ENCODE measurements at regions not wholly inside any gene's neighbourhood (a gene's known extent, or its start where the extent isn't known, plus 50 kb on each side); places are given as distances from the start of the nearest gene placed in this dataset.

DNA sequence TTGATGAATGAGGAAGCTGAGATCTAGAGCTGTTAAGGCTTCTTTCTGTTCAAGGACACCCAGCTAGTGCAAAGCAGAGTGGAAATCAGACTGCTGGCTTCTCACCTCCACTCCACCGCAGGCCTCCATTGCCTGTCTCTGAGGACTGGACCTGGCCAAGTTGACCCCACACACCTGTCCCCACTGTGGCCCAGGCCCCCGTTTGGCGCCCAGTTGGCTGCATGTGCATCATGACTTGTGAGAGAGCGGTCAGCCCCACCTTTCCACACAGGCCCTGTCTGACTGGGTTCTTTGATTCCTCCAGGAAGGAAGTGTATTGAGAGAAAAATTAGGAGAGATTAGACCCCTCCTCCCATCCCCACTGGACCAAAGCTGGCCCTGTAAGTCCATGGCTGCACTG, 206.3 kb upstream of the TLE3 start:
- no peaks in the 10 kb centered on the region for H4K20me1 ChIP-seq (ENCODE audit: control insufficient read depth, insufficient read depth, insufficient read length)
- no CpG with 5 or more reads among the region's 4 CpGs for WGBS (ENCODE audit: extremely low coverage, insufficient read length, low lambda C conversion rate)
- H3K56ac ChIP-seq (ENCODE audit: insufficient read length, low read depth, low read length), result no peak overlapping the region
- no peaks in the 10 kb centered on the region for H3K79me1 ChIP-seq (ENCODE audit: insufficient read depth, low read depth, low read length, poor library complexity, severe bottlenecking)
- H3K14ac ChIP-seq (ENCODE audit: insufficient read depth, low read length), result no peak overlapping the region
- no peak overlapping the region for H3K4me2 ChIP-seq (ENCODE audit: insufficient read depth, insufficient read length, low read length)
- H3K9me3 Mint-ChIP-seq, result no peaks in the 10 kb centered on the region
- H3K4me1 Mint-ChIP-seq, result peaks cover 8 to 10% of the 10 kb centered on the region in 2 experiments
- no peaks in the 10 kb centered on the region for H3K79me2 ChIP-seq (ENCODE audit: insufficient read depth, low read length)
- no peak overlapping the region for H3K18ac ChIP-seq (ENCODE audit: insufficient read length, low read depth, low read length)
- H3K9me3 ChIP-seq (ENCODE audit: control insufficient read depth, low read depth, low read length), result no peaks in the 10 kb centered on the region
- no peak overlapping the region for H2AFZ ChIP-seq (ENCODE audit: low read length)
- H3K4me3 Mint-ChIP-seq, result no peak overlapping the region
- H2BK20ac ChIP-seq (ENCODE audit: low read depth, low read length, poor library complexity, severe bottlenecking), result no peak overlapping the region
- H2BK120ac ChIP-seq (ENCODE audit: low read depth, low read length, poor library complexity, severe bottlenecking), result no peak overlapping the region
- no peak overlapping the region for H2BK5ac ChIP-seq (ENCODE audit: insufficient read length, low read length)
- H3K23me2 ChIP-seq (ENCODE audit: insufficient read length, low read depth, low read length, poor library complexity, severe bottlenecking), result no peaks in the 10 kb centered on the region
- H3K27me3 ChIP-seq (ENCODE audit: insufficient read depth, low read length), result no peaks in the 10 kb centered on the region
- no peak overlapping the region for H3K27ac ChIP-seq (ENCODE audit: insufficient read length, low read depth, low read length)
- H4K8ac ChIP-seq (replicated peaks; ENCODE audit: insufficient read length, low read depth, low read length), result no peak overlapping the region
- no peak overlapping the region for H3K23ac ChIP-seq (ENCODE audit: insufficient read length, low read depth, low read length)
- H2BK15ac ChIP-seq (ENCODE audit: low read depth, low read length), result no peak overlapping the region
- no peaks in the 10 kb centered on the region for H3K4me1 ChIP-seq (ENCODE audit: insufficient read depth, low read length)
- H2AK5ac ChIP-seq (ENCODE audit: insufficient read length, low read length), result no peak overlapping the region
- no peak overlapping the region for H3T11ph ChIP-seq (ENCODE audit: low read length)
- no peak overlapping the region for H4K91ac ChIP-seq (ENCODE audit: insufficient read length, low read depth, low read length)
- no peak for DNase-seq
- H2BK12ac ChIP-seq (ENCODE audit: insufficient read length, low read depth, low read length), result no peak overlapping the region
- H3K27ac Mint-ChIP-seq, result no peak overlapping the region
- no peak overlapping the region for H4K5ac ChIP-seq (ENCODE audit: insufficient read length, low read depth, low read length)
- no peak overlapping the region for H3K4ac ChIP-seq (ENCODE audit: low read depth, low read length)
- H3K36me3 Mint-ChIP-seq (ENCODE audit: insufficient read depth in 1 of 3, low read depth in 3 of 3), result no peaks in the 10 kb centered on the region
- TF ChIP-seq, protein P1, sequence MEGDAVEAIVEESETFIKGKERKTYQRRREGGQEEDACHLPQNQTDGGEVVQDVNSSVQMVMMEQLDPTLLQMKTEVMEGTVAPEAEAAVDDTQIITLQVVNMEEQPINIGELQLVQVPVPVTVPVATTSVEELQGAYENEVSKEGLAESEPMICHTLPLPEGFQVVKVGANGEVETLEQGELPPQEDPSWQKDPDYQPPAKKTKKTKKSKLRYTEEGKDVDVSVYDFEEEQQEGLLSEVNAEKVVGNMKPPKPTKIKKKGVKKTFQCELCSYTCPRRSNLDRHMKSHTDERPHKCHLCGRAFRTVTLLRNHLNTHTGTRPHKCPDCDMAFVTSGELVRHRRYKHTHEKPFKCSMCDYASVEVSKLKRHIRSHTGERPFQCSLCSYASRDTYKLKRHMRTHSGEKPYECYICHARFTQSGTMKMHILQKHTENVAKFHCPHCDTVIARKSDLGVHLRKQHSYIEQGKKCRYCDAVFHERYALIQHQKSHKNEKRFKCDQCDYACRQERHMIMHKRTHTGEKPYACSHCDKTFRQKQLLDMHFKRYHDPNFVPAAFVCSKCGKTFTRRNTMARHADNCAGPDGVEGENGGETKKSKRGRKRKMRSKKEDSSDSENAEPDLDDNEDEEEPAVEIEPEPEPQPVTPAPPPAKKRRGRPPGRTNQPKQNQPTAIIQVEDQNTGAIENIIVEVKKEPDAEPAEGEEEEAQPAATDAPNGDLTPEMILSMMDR (conservative IDR thresholded peaks at IDR 0.05), result no peak
- H3K9ac ChIP-seq (ENCODE audit: extremely low read depth, insufficient read length, low read length), result no peak overlapping the region
- H3K27me3 Mint-ChIP-seq (ENCODE audit: low read depth), result peaks cover 14% of the 10 kb centered on the region
